K562 (cell line): ENCODE measurements at regions not wholly inside any gene's neighbourhood (a gene's known extent, or its start where the extent isn't known, plus 50 kb on each side); places are given as distances from the start of the nearest gene placed in this dataset.

Source experiments
- ATAC-seq: fragments of 200-7000 bp; cut with Tn5 transposase; 3 replicates; pipeline ENCODE4 v1.9.1; 2020; ENCODE audit warnings: moderate library complexity
- BruUV-seq: library from RNA; stranded (reverse); fragments of 400-500 nt; replicated peaks from 2 replicates; lab custom pipeline; 2021; lab: Mats Ljungman, UMichigan
- CTCF ChIA-PET: fragments of 300-600 bp; formaldehyde crosslinking; extraction: SDS; loops from one replicate; lab custom pipeline; 2021; ENCODE audit warnings: low intra/inter-chr PET ratio; lab: Yijun Ruan, JAX
- POLR2A ChIA-PET: fragments of 300-600, 350-650 bp; sonication (Branson Sonifier 250); formaldehyde crosslinking; extraction: SDS; loops from one replicate; lab custom pipeline; 2021; ENCODE audit warnings: antibody characterized with exemption, inconsistent platforms; lab: Yijun Ruan, JAX
- DNase-seq, 4 experiments: peaks; one replicate each; pipeline versions ENCODE4 v3.0.0 to v3.0.0-alpha.2; 2011 to 2018; ENCODE audit warnings: low spot score in 3 of 4, mixed read lengths in 3 of 4; ENCODE audit errors: extremely low read depth in 1 of 4
- FAIRE-seq: peaks from 2 replicates; lab custom pipeline; 2011; peaks lifted over from hg19 to GRCh38; lab: Jason Lieb, UNC
- H2AFZ ChIP-seq: 2 replicates; pipeline ENCODE4 v1.6.0; 2011; ENCODE audit warnings: low read depth, low read length, control low read depth, inconsistent platforms
- H3K27ac ChIP-seq: fragments of 200-600 bp; 3 replicates; pipeline ENCODE4 v1.8.0; 2011; ENCODE audit warnings: low read depth, mild to moderate bottlenecking, control low read depth, inconsistent platforms, low read length, moderate library complexity, mixed read lengths; ENCODE audit errors: extremely low read depth
- H3K27me3 ChIP-seq, 2 experiments: fragments of 300-600 bp in 1 of 2; 2 replicates in 1 of 2; 3 replicates in 1 of 2; pipeline versions ENCODE4 v1.6.0 to v1.8.0; 2011; ENCODE audit warnings: inconsistent platforms in 2 of 2, low read length in 2 of 2, mild to moderate bottlenecking in 1 of 2, mixed read lengths in 1 of 2, moderate library complexity in 1 of 2; ENCODE audit not compliant: control insufficient read depth in 2 of 2, insufficient read depth in 2 of 2
- H3K36me3 ChIP-seq: fragments of 300-600 bp; 3 replicates; pipeline ENCODE4 v1.8.0; 2011; ENCODE audit warnings: mild to moderate bottlenecking, low read length, inconsistent platforms; ENCODE audit not compliant: control insufficient read depth, insufficient read depth
- H3K4me1 ChIP-seq, 2 experiments: fragments of 200-600 bp in 1 of 2; replicated peaks in 1 of 2; 2 replicates in 1 of 2; 3 replicates in 1 of 2; pipeline versions ENCODE4 v1.5.1 to v1.8.0; 2011; ENCODE audit warnings: inconsistent platforms in 2 of 2, low read length in 2 of 2, mild to moderate bottlenecking in 1 of 2, mixed read lengths in 1 of 2, moderate library complexity in 1 of 2; ENCODE audit not compliant: control insufficient read depth in 2 of 2, insufficient read depth in 2 of 2
- H3K4me2 ChIP-seq: 2 replicates; pipeline ENCODE4 v1.6.1; 2011; ENCODE audit warnings: low read length, control low read depth, inconsistent platforms, mixed read lengths; ENCODE audit not compliant: insufficient read depth
- H3K4me3 ChIP-seq: fragments of 200-600 bp; sonication (generic), shearing (Covaris generic); 2 replicates; pipeline ENCODE4 v1.5.1; 2016; ENCODE audit warnings: control low read depth, inconsistent platforms
- H3K79me2 ChIP-seq: fragments of 200-600 bp; 3 replicates; pipeline ENCODE4 v1.8.0; 2011; ENCODE audit warnings: low read length, inconsistent platforms; ENCODE audit not compliant: control insufficient read depth, insufficient read depth
- H3K9ac ChIP-seq, 2 experiments: 2 replicates each; pipeline versions ENCODE4 v1.6.0 to v1.6.1; 2011; ENCODE audit warnings: low read depth in 2 of 2, low read length in 2 of 2, control low read depth in 1 of 2, inconsistent platforms in 1 of 2, mild to moderate bottlenecking in 1 of 2, mixed read lengths in 1 of 2; ENCODE audit not compliant: insufficient read depth in 1 of 2
- H3K9me1 ChIP-seq: one replicate; pipeline ENCODE4 v1.6.0; 2011; ENCODE audit warnings: inconsistent platforms, mild to moderate bottlenecking, low read length, moderate library complexity; ENCODE audit not compliant: control insufficient read depth, insufficient read depth
- H3K9me3 ChIP-seq: replicated peaks from 2 replicates; pipeline ENCODE4 v1.5.1; 2011; ENCODE audit warnings: low read depth, low read length, inconsistent platforms; ENCODE audit not compliant: control insufficient read depth, insufficient read depth
- H4K20me1 ChIP-seq: replicated peaks from 2 replicates; pipeline ENCODE4 v1.6.1; 2011; ENCODE audit warnings: low read length, inconsistent platforms, mixed read lengths; ENCODE audit not compliant: control insufficient read depth, insufficient read depth
- ADNP ChIP-seq: fragments of 200-800 bp; sonication (Bioruptor generic); IDR thresholded peaks from 2 replicates; pipeline ENCODE4 v1.6.1; 2016; ENCODE audit warnings: missing genetic modification characterization, missing compliant biosample characterization
- BCL6 ChIP-seq: fragments of 250-450 bp; sonication (Bioruptor Pico); IDR thresholded peaks from 2 replicates; pipeline ENCODE4 v1.4.0; 2020
- E2F3 ChIP-seq: fragments of 250-450 bp; sonication (Bioruptor Pico); IDR thresholded peaks from 2 replicates; pipeline ENCODE4 v1.4.0; 2020; ENCODE audit warnings: mild to moderate bottlenecking
- GATAD2A ChIP-seq: fragments of 450-650 bp; IDR thresholded peaks from 2 replicates; pipeline ENCODE4 v1.6.1; 2017
- PML ChIP-seq: IDR thresholded peaks from 2 replicates; pipeline ENCODE4 v1.6.1; 2012; ENCODE audit warnings: low read length, inconsistent platforms
- SMARCE1 ChIP-seq: fragments of 450-650 bp; IDR thresholded peaks from 2 replicates; pipeline ENCODE4 v1.7.1; 2016; ENCODE audit warnings: mild to moderate bottlenecking
- WHSC1 ChIP-seq: IDR thresholded peaks from one replicate; pipeline ENCODE4 v1.6.1; 2012; ENCODE audit warnings: low read length, control low read depth, inconsistent platforms
- ZKSCAN1 ChIP-seq: fragments of 150-350 bp; IDR thresholded peaks from 2 replicates; pipeline ENCODE4 v1.6.1; 2016; ENCODE audit warnings: low read depth, low read length
- ZNF280B ChIP-seq: fragments of 250-450 bp; sonication (Bioruptor Pico); IDR thresholded peaks from 2 replicates; pipeline ENCODE4 v1.5.1; 2021; ENCODE audit warnings: mild to moderate bottlenecking
- WGBS: fragments of 100-300 bp; shearing (Covaris generic); methylation state at CpG from one replicate; pipeline ENCODE4 v1.1.6; 2016; ENCODE audit warnings: low coverage, mixed read lengths; ENCODE audit not compliant: insufficient coverage; ENCODE audit errors: missing lambda C conversion rate; 5-methylcytosine and 5-hydroxymethylcytosine counted together
- in situ Hi-C: fragments of 300-500 bp; cut with MboI; formaldehyde crosslinking; loops from 4 replicates; pipeline ENCODE4 v1.15.0; 2018; ENCODE audit warnings: inconsistent platforms, mixed read lengths
- intact Hi-C: fragments of 100-400 bp; cut with micrococcal nuclease; formaldehyde crosslinking; loops from 2 replicates; pipeline ENCODE4 v1.14.2; 2022

GRCh38 chr4:26229974-26230373 lies 90.8 kb upstream of the RBPJ start (continued):
- no peak for TF ChIP-seq GATAD2A
- TF ChIP-seq E2F3 (CRISPR knock-in tag): no peak
- no peak for TF ChIP-seq SMARCE1

- TF ChIP-seq WHSC1: no peak
- TF ChIP-seq ADNP (tag): no peak
- no peak for TF ChIP-seq PML
- TF ChIP-seq BCL6 (CRISPR knock-in tag): no peak
- TF ChIP-seq ZNF280B (CRISPR knock-in tag): no peak
- no peak for TF ChIP-seq ZKSCAN1
- in situ Hi-C loops: no loop called here
- FAIRE-seq: no peak
Measured at GRCh38 chr4:26233350-26233749, 87.5 kb upstream of the RBPJ start.

More at GRCh38 chr4:26233350-26233749, 87.5 kb upstream of the RBPJ start:
- Histone ChIP-seq H3K4me3 (no peak overlapping the region), H3K4me2 (no peak overlapping the region), H3K4me1 (no peaks in the 10 kb centered on the region), H2AFZ (no peak overlapping the region), H3K9me1 (no peaks in the 10 kb centered on the region), H3K36me3 (no peaks in the 10 kb centered on the region), H3K27me3 (peaks cover under 1 to 9% of the 10 kb centered on the region in 2 experiments; a peak in 2 of 5 replicates), H3K79me2 (no peaks in the 10 kb centered on the region), H4K20me1 (no peaks in the 10 kb centered on the region), H3K9ac (no peak overlapping the region), H3K27ac (no peak overlapping the region), H3K9me3 (no peaks in the 10 kb centered on the region)
- DNase-seq (no peak), ATAC-seq (no peak)
- CTCF ChIA-PET: no interaction called here
- intact Hi-C loops: no loop called here
- POLR2A ChIA-PET: interaction anchor here (0.5 to 0.7 kb wide), 2 partner anchors 9 to 1155 kb away, joined by 3 read pairs; no protein-coding TSS in a partner anchor
- BruUV-seq: no TSS peak
- WGBS: 0% methylated on average over 5 of the region's 5 CpGs
